Hematopoietic multipotent progenitor cell treated with erythropoietin and hydrocortisone succinate and interleukin-3 and kit ligand, for 15 days (in vitro differentiated cells): ENCODE measurements at regions not wholly inside any gene's neighbourhood (a gene's known extent, or its start where the extent isn't known, plus 50 kb on each side); places are given as distances from the start of the nearest gene placed in this dataset.

Experiments
- DNase-seq: peaks from one replicate; pipeline ENCODE4 v3.0.0-alpha.2; 2015; ENCODE audit warnings: low spot score

- no peak for DNase-seq
Observed at GRCh38 chr15:67000896-67001295, 64.5 kb upstream of the SMAD3 start.

GRCh38 chr15:67002368-67002767 is 63.0 kb upstream of the SMAD3 start:
- DNase-seq, result no peak

- no peak for DNase-seq
Observed at GRCh38 chr15:67003586-67003985, 61.8 kb upstream of the SMAD3 start.

GRCh38 chr15:67004142-67004541 is 61.3 kb upstream of the SMAD3 start:
- no peak for DNase-seq

- DNase-seq, result no peak
Observed at GRCh38 chr15:67005294-67005996, 60.0 kb upstream of the SMAD3 start.

GRCh38 chr15:67006083-67007065 is 59.0 kb upstream of the SMAD3 start:
- DNase-seq, result no peak

GRCh38 chr15:67009576-67010569 is 55.5 kb upstream of the SMAD3 start:
- DNase-seq, result no peak

- DNase-seq, result no peak
Observed at GRCh38 chr15:67010898-67011616, 54.3 kb upstream of the SMAD3 start.

GRCh38 chr15:67011617-67012005 is 53.8 kb upstream of the SMAD3 start:
- no peak for DNase-seq

GRCh38 chr15:67013696-67014095 is 51.7 kb upstream of the SMAD3 start:
- no peak for DNase-seq
